ENCODE measurements at regions not wholly inside any gene's neighbourhood (a gene's known extent, or its start where the extent isn't known, plus 50 kb on each side); places are given as distances from the start of the nearest gene placed in this dataset.
"Not testable (repeated sequence)": the region's sequence is repeated elsewhere in the genome, so short reads cannot be mapped to it uniquely, and the experiment has no call there.

GRCh38 chr12:97886511-97887176 is 424.0 kb downstream of the RMST start:
- TF ChIP-seq CTCF (conservative IDR thresholded peaks at IDR 0.05): no peak
- H3K27ac ChIP-seq: no peak overlapping the region

GRCh38 chr12:97897881-97898280 is 435.3 kb downstream of the RMST start:
- H3K27ac ChIP-seq: not testable (repeated sequence)

DNA sequence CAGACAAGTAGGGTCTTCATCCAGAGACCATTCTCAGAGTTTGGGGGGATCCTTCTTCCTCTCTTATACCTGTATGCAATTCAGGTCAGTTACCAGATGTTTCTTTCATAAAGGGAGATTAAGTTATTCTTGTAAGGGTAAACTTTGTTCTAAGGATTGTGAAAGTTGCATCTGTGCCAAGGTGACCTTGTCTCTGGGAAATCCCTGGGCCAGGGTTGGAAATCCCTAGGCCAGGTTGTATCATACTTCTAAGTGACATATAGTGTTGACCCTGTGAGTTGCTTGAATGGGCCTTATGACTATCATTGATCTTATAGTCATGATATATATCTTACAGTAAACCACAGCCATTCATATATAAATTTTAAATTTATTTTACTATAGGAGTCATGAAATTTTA is 436.9 kb downstream of the RMST start:
- TF ChIP-seq CTCF (conservative IDR thresholded peaks at IDR 0.05): no peak
- no peak overlapping the region for H3K27ac ChIP-seq

- H3K27ac ChIP-seq: no peak overlapping the region
- TF ChIP-seq CTCF (conservative IDR thresholded peaks at IDR 0.05): no peak
Observed at GRCh38 chr12:97899956-97900355, 437.4 kb downstream of the RMST start.

- no peak for TF ChIP-seq CTCF (conservative IDR thresholded peaks at IDR 0.05)
- no peak overlapping the region for H3K27ac ChIP-seq
Observed at GRCh38 chr12:97903356-97903755, 440.8 kb downstream of the RMST start.

DNA sequence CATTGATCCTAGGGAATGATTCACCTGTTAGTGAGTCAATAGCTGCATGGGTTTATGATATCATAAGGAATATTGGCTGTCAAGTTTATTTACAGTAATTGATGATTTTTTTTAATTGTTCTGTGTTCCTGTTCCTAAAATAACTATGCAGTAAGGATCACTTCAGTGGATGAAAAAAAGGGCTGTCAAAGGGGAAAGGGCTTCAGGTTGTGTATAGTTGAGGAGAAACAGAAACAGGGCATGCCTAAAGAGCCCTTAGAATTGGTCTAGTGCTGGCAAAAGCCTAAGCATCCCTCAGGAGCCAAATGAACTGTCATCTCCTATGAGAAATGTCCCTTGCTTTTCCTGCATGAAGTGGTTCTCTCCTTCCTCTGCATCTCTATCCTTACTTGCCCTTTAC is 444.9 kb downstream of the RMST start:
- TF ChIP-seq CTCF (conservative IDR thresholded peaks at IDR 0.05): no peak

GRCh38 chr12:97910559-97910958 is 448.0 kb downstream of the RMST start:
- no peak overlapping the region for H3K27ac ChIP-seq
- TF ChIP-seq CTCF (conservative IDR thresholded peaks at IDR 0.05): no peak

More for the DNA sequence above, 444.9 kb downstream of the RMST start:
- no peak overlapping the region for H3K27ac ChIP-seq

DNA sequence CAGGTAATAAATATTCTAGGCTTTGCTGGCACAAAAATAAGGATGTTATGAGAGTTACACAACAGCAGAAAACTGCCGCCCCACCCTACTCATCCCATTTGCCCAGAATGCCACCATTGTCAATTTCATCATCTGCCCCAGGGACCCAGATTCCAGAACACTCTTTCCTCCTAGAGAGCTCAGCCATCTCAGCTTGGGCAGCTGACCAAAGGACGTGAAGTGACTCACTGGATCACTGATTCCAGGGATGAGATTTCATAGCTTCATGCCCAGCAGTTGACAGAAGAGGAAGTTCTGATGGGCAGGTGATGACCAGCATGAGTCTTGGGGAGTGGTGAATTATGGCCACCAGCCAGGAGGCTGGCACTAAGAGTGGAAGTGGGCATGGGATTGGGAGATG is 450.3 kb downstream of the RMST start:
- TF ChIP-seq CTCF (conservative IDR thresholded peaks at IDR 0.05): no peak
- no peak overlapping the region for H3K27ac ChIP-seq
